ENCODE measurements at regions not wholly inside any gene's neighbourhood (a gene's known extent, or its start where the extent isn't known, plus 50 kb on each side); places are given as distances from the start of the nearest gene placed in this dataset.

GRCh38 chr5:89989776-89990175 lies 419.8 kb downstream of the CETN3 start:
- TF ChIP-seq CTCF (IDR thresholded peaks at IDR 0.05) (no peak), POLR2A (IDR thresholded peaks at IDR 0.05) (no peak)
